LNCAP (cell line): ENCODE measurements at regions not wholly inside any gene's neighbourhood (a gene's known extent, or its start where the extent isn't known, plus 50 kb on each side); places are given as distances from the start of the nearest gene placed in this dataset.

Source experiments
- CTCF ChIP-seq: fragments of 450-650 bp; IDR thresholded peaks from 2 replicates; pipeline ENCODE4 v1.5.1; 2017; ENCODE audit warnings: mild to moderate bottlenecking

GRCh38 chr2:18777250-18777812 lies 188.0 kb upstream of the NT5C1B start:
- TF ChIP-seq CTCF = no peak

GRCh38 chr2:18771212-18771611 lies 181.8 kb upstream of the NT5C1B start:
- no peak for TF ChIP-seq CTCF

- no peak for TF ChIP-seq CTCF
Measured at GRCh38 chr2:18763338-18763737, 174.0 kb upstream of the NT5C1B start.

GRCh38 chr2:18762667-18763066 lies 173.3 kb upstream of the NT5C1B start:
- no peak for TF ChIP-seq CTCF

- TF ChIP-seq CTCF = no peak
Measured at GRCh38 chr2:18754286-18754685, 164.9 kb upstream of the NT5C1B start.

- no peak for TF ChIP-seq CTCF
Measured at GRCh38 chr2:18753722-18754121, 164.4 kb upstream of the NT5C1B start.

GRCh38 chr2:18752667-18753422 lies 163.5 kb upstream of the NT5C1B start:
- TF ChIP-seq CTCF = peak; percentile 8; the same call in 1 of the 2 replicates
